ENCODE measurements at regions not wholly inside any gene's neighbourhood (a gene's known extent, or its start where the extent isn't known, plus 50 kb on each side); places are given as distances from the start of the nearest gene placed in this dataset.

DNA sequence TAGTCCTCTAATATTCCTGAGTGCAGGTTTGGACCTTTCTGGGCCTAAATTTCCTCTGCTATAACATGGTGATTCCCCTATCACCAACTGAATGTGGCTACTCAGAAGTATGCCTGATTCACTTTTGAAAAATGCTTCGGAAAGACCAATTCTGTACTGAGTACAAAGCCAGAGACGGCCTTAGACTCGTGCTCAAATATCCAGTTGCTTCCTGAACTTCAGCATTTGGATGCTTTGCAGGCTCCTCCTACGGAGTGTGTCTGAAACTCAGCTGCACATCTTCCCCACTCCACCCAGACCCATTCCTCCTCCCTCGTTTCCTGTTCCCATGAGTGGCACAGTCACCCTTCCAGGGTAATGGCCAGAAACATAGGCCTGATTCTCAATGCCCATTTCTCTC, 98.4 kb upstream of the GADD45A start:
- TF ChIP-seq, protein P1, sequence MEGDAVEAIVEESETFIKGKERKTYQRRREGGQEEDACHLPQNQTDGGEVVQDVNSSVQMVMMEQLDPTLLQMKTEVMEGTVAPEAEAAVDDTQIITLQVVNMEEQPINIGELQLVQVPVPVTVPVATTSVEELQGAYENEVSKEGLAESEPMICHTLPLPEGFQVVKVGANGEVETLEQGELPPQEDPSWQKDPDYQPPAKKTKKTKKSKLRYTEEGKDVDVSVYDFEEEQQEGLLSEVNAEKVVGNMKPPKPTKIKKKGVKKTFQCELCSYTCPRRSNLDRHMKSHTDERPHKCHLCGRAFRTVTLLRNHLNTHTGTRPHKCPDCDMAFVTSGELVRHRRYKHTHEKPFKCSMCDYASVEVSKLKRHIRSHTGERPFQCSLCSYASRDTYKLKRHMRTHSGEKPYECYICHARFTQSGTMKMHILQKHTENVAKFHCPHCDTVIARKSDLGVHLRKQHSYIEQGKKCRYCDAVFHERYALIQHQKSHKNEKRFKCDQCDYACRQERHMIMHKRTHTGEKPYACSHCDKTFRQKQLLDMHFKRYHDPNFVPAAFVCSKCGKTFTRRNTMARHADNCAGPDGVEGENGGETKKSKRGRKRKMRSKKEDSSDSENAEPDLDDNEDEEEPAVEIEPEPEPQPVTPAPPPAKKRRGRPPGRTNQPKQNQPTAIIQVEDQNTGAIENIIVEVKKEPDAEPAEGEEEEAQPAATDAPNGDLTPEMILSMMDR (IDR thresholded peaks at IDR 0.05), result no peak
- Histone ChIP-seq H3K27ac (peak overlapping the region; percentile 36 to 57), H3K4me3 (no peak overlapping the region)
- no peak for DNase-seq (ENCODE audit: low spot score)

DNA sequence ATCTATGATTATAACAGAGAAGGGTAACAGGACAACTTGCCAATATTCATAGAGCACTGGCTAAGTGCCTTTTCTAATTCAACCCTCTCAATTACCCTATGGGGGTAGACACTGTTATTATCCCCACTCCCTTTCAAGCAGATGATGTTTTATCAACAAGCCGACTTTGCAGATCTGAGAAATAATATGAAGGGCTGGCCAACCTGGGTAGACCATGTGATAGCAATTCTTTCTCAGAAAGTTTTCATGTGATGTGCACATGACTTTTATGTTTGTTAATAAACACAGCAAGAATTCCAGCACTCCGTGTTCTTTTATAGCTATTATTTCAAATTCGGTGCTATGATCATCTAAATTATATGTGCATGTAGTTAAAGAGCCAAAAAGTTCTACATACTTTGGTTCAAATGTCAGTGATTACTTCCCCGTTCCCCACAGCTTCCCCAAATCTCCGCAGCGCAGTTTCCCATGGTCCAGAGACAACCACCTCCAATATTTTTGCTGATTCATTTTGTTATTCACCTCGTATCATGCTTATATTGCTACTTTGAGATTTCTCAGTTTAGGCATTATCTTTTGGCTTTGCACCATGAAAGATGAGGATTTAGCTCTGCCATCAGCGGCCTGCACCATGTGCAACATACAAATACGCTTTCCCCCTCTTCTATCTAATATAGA, 96.7 kb upstream of the GADD45A start:
- TF ChIP-seq, protein P1 (IDR thresholded peaks at IDR 0.05), result no peak
- no peak for DNase-seq (ENCODE audit: low spot score)
- Histone ChIP-seq H3K27ac (peak overlapping the region; percentile 80 to 82), H3K4me3 (no peak overlapping the region)

DNA sequence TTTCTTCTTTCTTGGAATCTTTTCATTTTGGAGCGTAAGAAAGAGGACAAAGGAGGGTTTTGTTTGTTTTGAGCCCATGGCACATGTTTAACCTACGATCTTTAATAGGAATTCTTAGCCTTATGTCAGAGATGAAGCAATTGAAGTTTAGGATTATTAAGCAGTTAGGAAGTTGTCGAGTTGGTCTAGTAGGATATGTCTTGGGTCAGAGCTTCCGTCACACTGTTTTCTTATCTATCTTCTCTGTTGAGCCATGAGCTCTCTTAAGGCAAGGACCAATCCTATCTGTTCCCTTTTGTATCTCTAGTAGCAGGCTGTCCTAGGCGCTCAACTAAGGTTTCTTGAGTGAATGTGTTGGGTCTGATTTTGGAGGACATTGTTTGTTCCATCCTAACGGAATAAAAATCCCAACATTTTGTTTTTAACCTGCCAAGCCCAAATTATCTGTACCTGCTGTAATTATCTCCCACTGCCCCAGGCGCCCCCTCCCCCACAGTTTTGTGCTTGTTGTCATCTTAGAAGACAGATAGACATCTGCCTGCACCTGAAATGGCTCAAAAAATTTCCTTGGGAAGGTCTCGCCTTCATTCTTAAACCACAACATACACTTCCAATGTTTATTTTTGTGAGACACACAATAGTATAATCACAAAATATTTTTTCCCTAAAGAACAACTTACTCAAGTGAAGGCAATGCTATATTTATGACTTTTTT, 95.3 kb upstream of the GADD45A start:
- TF ChIP-seq, protein P1 (IDR thresholded peaks at IDR 0.05), result no peak
- no peak for DNase-seq (ENCODE audit: low spot score)
- peak overlapping the region; percentile 80 to 82 for H3K27ac ChIP-seq

DNA sequence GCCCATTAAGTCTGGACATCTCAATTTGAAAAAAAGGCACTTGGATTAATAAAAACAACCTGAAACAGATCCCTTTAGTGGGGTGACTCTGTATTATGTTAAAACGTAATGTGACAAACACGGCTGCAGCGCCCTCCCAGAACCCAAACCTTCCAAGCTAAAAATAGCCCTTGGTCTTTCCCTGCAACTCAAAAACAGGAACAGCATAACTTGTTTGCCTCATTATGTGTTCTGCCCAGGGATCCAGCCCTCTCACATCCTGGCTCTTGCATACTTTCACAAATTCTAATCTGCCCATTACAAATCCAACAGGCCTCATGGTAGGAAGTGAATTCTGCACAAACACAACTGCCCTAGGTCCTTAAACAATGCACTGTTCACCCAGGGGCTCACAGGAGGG, 94.7 kb upstream of the GADD45A start:
- no peak for DNase-seq (ENCODE audit: low spot score)
- TF ChIP-seq, protein P1 (IDR thresholded peaks at IDR 0.05), result no peak
- Histone ChIP-seq H3K27ac (peak overlapping the region; percentile 80 to 82), H3K4me3 (no peak overlapping the region)

More for the DNA sequence above, 95.3 kb upstream of the GADD45A start:
- H3K4me3 ChIP-seq, result no peak overlapping the region

DNA sequence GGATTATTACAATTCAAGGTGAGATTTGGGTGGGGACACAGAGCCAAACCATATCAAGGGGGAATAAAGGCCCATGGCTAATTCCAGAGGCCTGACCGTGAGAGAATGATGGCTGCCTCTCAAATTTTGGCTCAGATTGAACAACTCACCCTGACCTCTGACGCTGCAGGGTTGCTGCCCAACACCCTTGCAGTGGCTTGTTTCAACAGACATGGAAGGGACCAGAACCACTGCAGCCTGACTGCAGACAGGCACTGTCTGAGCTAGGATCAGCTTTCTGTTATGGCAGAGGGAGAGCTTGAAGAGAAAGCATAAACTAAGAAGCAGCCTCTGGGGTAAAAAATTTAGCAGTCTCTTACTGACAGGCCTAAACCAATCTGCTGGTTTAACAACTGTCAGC, 90.2 kb upstream of the GADD45A start:
- H3K4me3 ChIP-seq, result no peak overlapping the region
- TF ChIP-seq, protein P1 (IDR thresholded peaks at IDR 0.05), result no peak
- DNase-seq (ENCODE audit: low spot score), result no peak
- no peak overlapping the region for H3K27ac ChIP-seq

DNA sequence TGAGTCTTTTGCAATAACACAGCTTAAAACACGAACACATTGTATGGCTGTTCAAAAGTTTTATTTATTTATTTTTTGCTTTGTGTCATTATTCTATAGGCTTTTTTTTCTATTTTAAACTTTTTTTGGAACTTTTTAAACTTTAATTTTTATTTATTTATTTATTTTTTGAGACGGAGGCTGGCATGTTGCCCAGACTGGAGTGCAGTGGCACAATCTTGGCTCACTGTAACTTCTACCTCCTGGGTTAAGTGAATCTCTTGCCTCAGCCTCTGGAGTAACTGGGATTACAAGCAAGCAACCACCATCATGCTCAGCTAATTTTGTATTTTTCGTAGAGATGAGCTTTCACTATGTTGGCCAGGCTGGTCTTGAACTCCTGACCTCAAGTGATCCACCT, 88.3 kb upstream of the GADD45A start:
- Histone ChIP-seq H3K27ac (no peak overlapping the region), H3K4me3 (no peak overlapping the region)
- TF ChIP-seq, protein P1 (IDR thresholded peaks at IDR 0.05), result no peak
- no peak for DNase-seq (ENCODE audit: low spot score)

DNA sequence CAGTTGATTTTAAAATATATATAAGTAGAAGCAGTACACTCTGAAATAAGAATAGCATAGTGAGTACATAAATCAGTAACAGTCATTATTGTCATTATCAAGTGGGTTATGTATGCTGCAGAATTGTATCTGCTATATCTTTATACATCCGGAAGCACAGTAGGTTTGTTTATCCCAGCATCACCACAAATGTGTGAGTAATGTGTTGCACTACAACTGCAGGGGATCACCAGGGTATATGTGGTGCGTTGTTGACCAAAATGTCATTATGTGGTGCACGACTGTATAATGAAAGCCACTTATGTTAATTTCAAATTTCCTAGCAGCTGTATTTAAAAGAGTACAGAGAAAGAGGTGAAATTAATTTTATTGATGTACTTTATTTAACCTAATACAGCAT, 87.7 kb upstream of the GADD45A start:
- no peak for DNase-seq (ENCODE audit: low spot score)
- H3K27ac ChIP-seq, result no peak overlapping the region
- TF ChIP-seq, protein P1 (IDR thresholded peaks at IDR 0.05), result no peak
- no peak overlapping the region for H3K4me3 ChIP-seq
